ENCODE measurements at regions not wholly inside any gene's neighbourhood (a gene's known extent, or its start where the extent isn't known, plus 50 kb on each side); places are given as distances from the start of the nearest gene placed in this dataset.

DNA sequence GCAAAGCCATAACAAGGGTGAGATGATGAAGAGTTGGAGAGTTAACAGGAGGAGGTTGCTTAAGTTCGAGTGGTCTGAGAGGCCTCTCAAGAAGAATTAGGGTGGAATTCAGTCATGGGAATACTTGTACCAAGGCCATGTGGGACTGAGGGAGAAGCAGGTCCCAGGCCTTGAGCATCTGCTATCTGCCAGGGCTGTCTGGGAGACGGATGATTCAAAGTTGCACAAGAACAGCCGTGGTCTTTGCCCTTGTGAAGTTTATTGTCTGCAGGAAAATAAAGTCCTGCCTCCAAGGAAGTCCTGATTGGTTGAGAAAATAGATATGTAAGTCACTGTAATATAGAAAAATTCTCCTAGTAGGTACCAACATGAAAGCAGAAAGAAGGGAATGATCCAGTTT is 178.8 kb upstream of the RFC3 start:
- H2BK15ac ChIP-seq (ENCODE audit: low read depth, low read length): no peak overlapping the region
- WGBS (ENCODE audit: extremely low coverage, insufficient read length, low lambda C conversion rate): no CpG with 5 or more reads among the region's 3 CpGs
- Mint-ChIP-seq H3K27ac (peak overlapping the region in 1 of 3 experiments; percentile 9; a peak in 1 of 7 replicates), H3K9me3 (no peaks in the 10 kb centered on the region), H3K4me1 (peaks cover 53 to 65% of the 10 kb centered on the region in 2 experiments), H3K27me3 (ENCODE audit: low read depth) (no peaks in the 10 kb centered on the region; the same call in 1 of the 2 replicates), H3K36me3 (ENCODE audit: insufficient read depth in 1 of 3, low read depth in 3 of 3) (no peaks in the 10 kb centered on the region), H3K4me3 (no peak overlapping the region; a peak in 1 of 5 replicates)
- TF ChIP-seq, protein P1, sequence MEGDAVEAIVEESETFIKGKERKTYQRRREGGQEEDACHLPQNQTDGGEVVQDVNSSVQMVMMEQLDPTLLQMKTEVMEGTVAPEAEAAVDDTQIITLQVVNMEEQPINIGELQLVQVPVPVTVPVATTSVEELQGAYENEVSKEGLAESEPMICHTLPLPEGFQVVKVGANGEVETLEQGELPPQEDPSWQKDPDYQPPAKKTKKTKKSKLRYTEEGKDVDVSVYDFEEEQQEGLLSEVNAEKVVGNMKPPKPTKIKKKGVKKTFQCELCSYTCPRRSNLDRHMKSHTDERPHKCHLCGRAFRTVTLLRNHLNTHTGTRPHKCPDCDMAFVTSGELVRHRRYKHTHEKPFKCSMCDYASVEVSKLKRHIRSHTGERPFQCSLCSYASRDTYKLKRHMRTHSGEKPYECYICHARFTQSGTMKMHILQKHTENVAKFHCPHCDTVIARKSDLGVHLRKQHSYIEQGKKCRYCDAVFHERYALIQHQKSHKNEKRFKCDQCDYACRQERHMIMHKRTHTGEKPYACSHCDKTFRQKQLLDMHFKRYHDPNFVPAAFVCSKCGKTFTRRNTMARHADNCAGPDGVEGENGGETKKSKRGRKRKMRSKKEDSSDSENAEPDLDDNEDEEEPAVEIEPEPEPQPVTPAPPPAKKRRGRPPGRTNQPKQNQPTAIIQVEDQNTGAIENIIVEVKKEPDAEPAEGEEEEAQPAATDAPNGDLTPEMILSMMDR (conservative IDR thresholded peaks at IDR 0.05): no peak
- no peak overlapping the region for H2BK5ac ChIP-seq (ENCODE audit: insufficient read length, low read length)
- no peak overlapping the region for H3K4ac ChIP-seq (ENCODE audit: low read depth, low read length)
- no peak overlapping the region for H2BK20ac ChIP-seq (ENCODE audit: low read depth, low read length, poor library complexity, severe bottlenecking)
- H4K5ac ChIP-seq (ENCODE audit: insufficient read length, low read depth, low read length): no peak overlapping the region
- H3K9ac ChIP-seq (ENCODE audit: extremely low read depth, insufficient read length, low read length): no peak overlapping the region
- H4K91ac ChIP-seq (ENCODE audit: insufficient read length, low read depth, low read length): no peak overlapping the region
- H3K56ac ChIP-seq (ENCODE audit: insufficient read length, low read depth, low read length): no peak overlapping the region
- no peaks in the 10 kb centered on the region for H3K27me3 ChIP-seq (ENCODE audit: insufficient read depth, low read length)
- no peak overlapping the region for H3T11ph ChIP-seq (ENCODE audit: low read length)
- no peak overlapping the region for H2AK5ac ChIP-seq (ENCODE audit: insufficient read length, low read length)
- H4K8ac ChIP-seq (replicated peaks; ENCODE audit: insufficient read length, low read depth, low read length): no peak overlapping the region
- no peaks in the 10 kb centered on the region for H3K9me3 ChIP-seq (ENCODE audit: control insufficient read depth, low read depth, low read length)
- H4K20me1 ChIP-seq (ENCODE audit: control insufficient read depth, insufficient read depth, insufficient read length): no peaks in the 10 kb centered on the region
- no peak overlapping the region for H2BK12ac ChIP-seq (ENCODE audit: insufficient read length, low read depth, low read length)
- H3K23me2 ChIP-seq (ENCODE audit: insufficient read length, low read depth, low read length, poor library complexity, severe bottlenecking): no peaks in the 10 kb centered on the region
- no peaks in the 10 kb centered on the region for H3K79me1 ChIP-seq (ENCODE audit: insufficient read depth, low read depth, low read length, poor library complexity, severe bottlenecking)
- no peaks in the 10 kb centered on the region for H3K79me2 ChIP-seq (ENCODE audit: insufficient read depth, low read length)
- no peak overlapping the region for H2BK120ac ChIP-seq (ENCODE audit: low read depth, low read length, poor library complexity, severe bottlenecking)
- H3K18ac ChIP-seq (ENCODE audit: insufficient read length, low read depth, low read length): no peak overlapping the region
- no peak overlapping the region for H2AFZ ChIP-seq (ENCODE audit: low read length)
- H3K23ac ChIP-seq (ENCODE audit: insufficient read length, low read depth, low read length): no peak overlapping the region
- H3K14ac ChIP-seq (ENCODE audit: insufficient read depth, low read length): no peak overlapping the region
- peaks cover 14% of the 10 kb centered on the region for H3K4me1 ChIP-seq (ENCODE audit: insufficient read depth, low read length)
- DNase-seq: no peak
- H3K27ac ChIP-seq (ENCODE audit: insufficient read length, low read depth, low read length): no peak overlapping the region
- no peak overlapping the region for H3K4me2 ChIP-seq (ENCODE audit: insufficient read depth, insufficient read length, low read length)
